GM12878 (cell line): ENCODE measurements at regions not wholly inside any gene's neighbourhood (a gene's known extent, or its start where the extent isn't known, plus 50 kb on each side); places are given as distances from the start of the nearest gene placed in this dataset.

Experiments
- ATAC-seq: fragments of 200-7000 bp; cut with Tn5 transposase; 3 replicates; pipeline ENCODE4 v1.9.1; 2020; ENCODE audit warnings: mild to moderate bottlenecking, moderate library complexity
- BruUV-seq: library from RNA; stranded (reverse); fragments of 400-500 nt; replicated peaks from 2 replicates; lab custom pipeline; 2021; lab: Mats Ljungman, UMichigan
- CTCF ChIA-PET: fragments of 300-600 bp; sonication (Branson Sonifier 250); formaldehyde crosslinking; extraction: SDS; loops from one replicate; lab custom pipeline; 2021; ENCODE audit warnings: inconsistent platforms; lab: Yijun Ruan, JAX
- POLR2A ChIA-PET: fragments of 350-600 bp; formaldehyde crosslinking; extraction: SDS; loops from one replicate; lab custom pipeline; 2021; ENCODE audit warnings: inconsistent platforms; lab: Charles Lee
- RAD21 ChIA-PET: fragments of 300-600 bp; sonication (Branson Sonifier 250); formaldehyde crosslinking; loops from one replicate; lab custom pipeline; 2023; ENCODE audit warnings: antibody characterized with exemption; ENCODE audit not compliant: unreplicated experiment; lab: Charles Lee
- SMC1A ChIA-PET: fragments of 300-600 bp; sonication (Branson Sonifier 250); formaldehyde crosslinking; loops from one replicate; lab custom pipeline; 2023; ENCODE audit not compliant: unreplicated experiment, uncharacterized antibody; lab: Charles Lee
- DNase-seq: peaks from one replicate; pipeline ENCODE4 v3.0.0-alpha.2; 2011; ENCODE audit warnings: low read depth, low spot score
- FAIRE-seq: peaks from 3 replicates; lab custom pipeline; 2011; peaks lifted over from hg19 to GRCh38; lab: Jason Lieb, UNC
- H2AFZ ChIP-seq: 2 replicates; pipeline ENCODE4 v1.6.0; 2011; ENCODE audit warnings: low read depth, low read length, control low read depth; ENCODE audit not compliant: control insufficient read depth
- H3K27ac ChIP-seq: 2 replicates; pipeline ENCODE4 v1.5.1; 2011; ENCODE audit warnings: control low read depth; ENCODE audit not compliant: control insufficient read depth, insufficient read depth
- H3K27me3 ChIP-seq, 2 experiments: replicated peaks in 1 of 2; 2 replicates each; pipeline versions ENCODE4 v1.6.0 to v1.6.1; 2011; ENCODE audit warnings: low read length in 1 of 2; ENCODE audit not compliant: control insufficient read depth in 2 of 2, insufficient read depth in 2 of 2
- H3K36me3 ChIP-seq, 2 experiments: 2 replicates each; pipeline ENCODE4 v1.5.1; 2011; ENCODE audit warnings: low read length in 1 of 2; ENCODE audit not compliant: control insufficient read depth in 2 of 2, insufficient read depth in 2 of 2
- H3K4me1 ChIP-seq: 2 replicates; pipeline ENCODE4 v1.6.1; 2011; ENCODE audit warnings: mild to moderate bottlenecking, low read length, moderate library complexity, mixed read lengths; ENCODE audit not compliant: control insufficient read depth, insufficient read depth
- H3K4me2 ChIP-seq: 2 replicates; pipeline ENCODE4 v1.6.0; 2011; ENCODE audit warnings: control low read depth; ENCODE audit not compliant: control insufficient read depth, insufficient read depth
- H3K4me3 ChIP-seq: fragments of 200-600 bp; sonication (generic); 2 replicates; pipeline ENCODE4 v1.5.1; 2016
- H3K79me2 ChIP-seq: 2 replicates; pipeline ENCODE4 v1.6.0; 2011; ENCODE audit warnings: low read length; ENCODE audit not compliant: control insufficient read depth, insufficient read depth
- H3K9ac ChIP-seq: 2 replicates; pipeline ENCODE4 v1.8.0; 2011; ENCODE audit warnings: low read length, control low read depth, mixed read lengths; ENCODE audit not compliant: control insufficient read depth, insufficient read depth
- H3K9me3 ChIP-seq: replicated peaks from 3 replicates; pipeline ENCODE4 v1.5.1; 2011; ENCODE audit warnings: mild to moderate bottlenecking, low read length; ENCODE audit not compliant: control insufficient read depth, insufficient read depth
- H4K20me1 ChIP-seq: 2 replicates; pipeline ENCODE4 v1.6.0; 2011; ENCODE audit not compliant: control insufficient read depth, insufficient read depth
- CHD1 ChIP-seq: IDR thresholded peaks from 2 replicates; pipeline ENCODE4 v1.6.1; 2012; ENCODE audit warnings: low read depth, low read length, improper control_type of control experiment
- CREM ChIP-seq: IDR thresholded peaks from 2 replicates; pipeline ENCODE4 v1.6.1; 2014; ENCODE audit warnings: antibody characterized with exemption, low read depth
- FOS ChIP-seq: IDR thresholded peaks from 3 replicates; pipeline ENCODE4 v1.6.1; 2011; ENCODE audit warnings: borderline replicate concordance; ENCODE audit not compliant: insufficient read length; ENCODE audit errors: extremely low read depth
- MTA3 ChIP-seq: IDR thresholded peaks from 2 replicates; pipeline ENCODE4 v1.6.1; 2012; ENCODE audit warnings: low read length, inconsistent platforms, borderline replicate concordance
- NBN ChIP-seq: fragments of 450-650 bp; IDR thresholded peaks from 2 replicates; pipeline ENCODE4 v1.6.1; 2016
- NFIC ChIP-seq: IDR thresholded peaks from 2 replicates; pipeline ENCODE4 v1.6.1; 2012; ENCODE audit warnings: low read depth, mild to moderate bottlenecking, inconsistent platforms, low read length, moderate library complexity
- NR2C2 ChIP-seq: IDR thresholded peaks from 2 replicates; pipeline ENCODE4 v1.6.1; 2011; ENCODE audit warnings: borderline replicate concordance, low read depth; ENCODE audit not compliant: control insufficient read depth, insufficient read length
- SMAD5 ChIP-seq: IDR thresholded peaks from 2 replicates; pipeline ENCODE4 v1.6.1; 2016; ENCODE audit warnings: antibody characterized with exemption, low read depth
- TAF1 ChIP-seq: IDR thresholded peaks from 2 replicates; pipeline ENCODE4 v1.6.1; 2011; ENCODE audit warnings: mild to moderate bottlenecking, low read depth, low read length, borderline replicate concordance
- TCF12 ChIP-seq: IDR thresholded peaks from 2 replicates; pipeline ENCODE4 v1.6.1; 2011; ENCODE audit warnings: low read depth, mild to moderate bottlenecking, low read length
- WGBS: methylation state at CpG from one replicate; pipeline ENCODE4 v1.1.6; 2016; ENCODE audit warnings: low lambda C conversion rate; ENCODE audit not compliant: insufficient replicate concordance, insufficient coverage; ENCODE audit errors: missing lambda C conversion rate; 5-methylcytosine and 5-hydroxymethylcytosine counted together
- in situ Hi-C: fragments of 300-500 bp; cut with MboI; formaldehyde crosslinking; loops from 9 replicates; pipeline ENCODE4 v1.14.3; 2018; ENCODE audit warnings: mixed read lengths
- intact Hi-C: fragments of 100-400 bp; cut with micrococcal nuclease; formaldehyde crosslinking; loops from one replicate; pipeline ENCODE4 v1.14.2; 2022; ENCODE audit not compliant: unreplicated experiment
- TF ChIP-seq, protein P1 (sequence below): fragments of 450-650 bp; conservative IDR thresholded peaks from 2 replicates; pipeline ENCODE4 v1.6.1; 2017; ENCODE audit warnings: mild to moderate bottlenecking, moderate library complexity

DNA sequence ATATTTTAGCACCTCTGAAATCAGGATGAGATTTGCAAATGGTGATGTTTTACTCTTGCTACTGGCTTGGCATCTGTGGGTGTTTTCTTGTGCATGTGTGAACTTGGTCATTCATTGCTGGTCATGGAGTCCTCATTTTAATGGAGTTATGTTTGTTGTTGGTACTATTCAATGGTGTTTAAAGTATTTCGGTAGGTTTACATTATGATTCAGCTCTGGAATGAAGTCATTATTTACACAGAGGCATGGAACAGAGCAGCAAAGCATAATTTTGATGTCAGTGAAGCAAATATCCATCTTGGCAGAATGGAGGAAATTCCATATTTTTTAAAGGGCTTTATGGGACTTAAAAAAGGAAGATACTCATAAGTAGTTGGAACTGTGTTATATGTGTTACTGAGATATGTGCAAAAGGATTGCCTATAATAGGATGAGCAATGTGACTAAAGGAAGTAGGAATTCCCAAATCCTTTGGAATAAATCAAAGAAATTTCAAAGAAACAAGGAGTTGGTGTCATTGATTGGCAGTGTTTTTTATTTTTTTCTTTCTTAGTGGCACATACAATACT is 147.4 kb downstream of the ACTBL2 start (continued):
- no peak for TF ChIP-seq TAF1
- no peak for TF ChIP-seq SMAD5
- no peak for TF ChIP-seq MTA3
- no peak for TF ChIP-seq NBN

DNA sequence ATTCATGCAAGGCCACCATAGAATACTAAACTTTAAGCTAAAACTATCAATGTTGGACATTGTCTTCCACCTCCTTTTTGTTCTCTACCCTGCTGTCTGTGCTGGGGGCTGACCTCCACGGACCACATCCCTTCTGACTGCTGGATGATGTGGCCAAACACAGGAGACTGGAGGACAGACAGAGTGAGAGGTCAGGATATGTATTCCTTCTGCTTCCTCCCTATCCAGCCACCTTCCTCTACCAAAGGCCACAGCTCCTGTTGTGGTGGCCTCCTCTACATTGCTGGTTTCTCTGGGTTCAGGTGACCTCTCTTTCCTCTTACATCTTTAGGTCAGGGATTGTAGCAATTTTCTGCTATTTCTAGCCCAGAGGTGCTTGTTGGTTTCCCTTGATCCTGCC is 148.1 kb downstream of the ACTBL2 start:
- Histone ChIP-seq H3K36me3 (no peaks in the 10 kb centered on the region), H3K27me3 (no peaks in the 10 kb centered on the region), H2AFZ (no peak overlapping the region), H3K4me1 (no peaks in the 10 kb centered on the region), H3K27ac (no peak overlapping the region), H3K4me3 (no peak overlapping the region), H3K9me3 (no peaks in the 10 kb centered on the region), H4K20me1 (no peaks in the 10 kb centered on the region), H3K4me2 (no peak overlapping the region), H3K9ac (no peak overlapping the region), H3K79me2 (no peaks in the 10 kb centered on the region)
- intact Hi-C loops, result no loop called here
- ChIA-PET SMC1A (interaction anchor here (1.0 kb wide), 1 partner anchor 13 kb away, joined by 3 read pairs; no protein-coding TSS in a partner anchor), CTCF (interaction anchor here (0.6 to 1.2 kb wide), 5 partner anchors 9 to 572 kb away, joined by 3 to 4 read pairs (median 3); partner anchors contain the start of gene SETD9), RAD21 (no interaction called here), POLR2A (no interaction called here)
- FAIRE-seq, result no peak
- in situ Hi-C loops, result no loop called here
- no peak for ATAC-seq
- no peak for DNase-seq
- WGBS, result 0% methylated on average over 1 of the region's 1 CpG
- BruUV-seq, result no TSS peak
- TF ChIP-seq FOS (no peak), CHD1 (no peak), NR2C2 (no peak), TCF12 (no peak), CREM (no peak), NFIC (no peak)
- TF ChIP-seq, protein P1, sequence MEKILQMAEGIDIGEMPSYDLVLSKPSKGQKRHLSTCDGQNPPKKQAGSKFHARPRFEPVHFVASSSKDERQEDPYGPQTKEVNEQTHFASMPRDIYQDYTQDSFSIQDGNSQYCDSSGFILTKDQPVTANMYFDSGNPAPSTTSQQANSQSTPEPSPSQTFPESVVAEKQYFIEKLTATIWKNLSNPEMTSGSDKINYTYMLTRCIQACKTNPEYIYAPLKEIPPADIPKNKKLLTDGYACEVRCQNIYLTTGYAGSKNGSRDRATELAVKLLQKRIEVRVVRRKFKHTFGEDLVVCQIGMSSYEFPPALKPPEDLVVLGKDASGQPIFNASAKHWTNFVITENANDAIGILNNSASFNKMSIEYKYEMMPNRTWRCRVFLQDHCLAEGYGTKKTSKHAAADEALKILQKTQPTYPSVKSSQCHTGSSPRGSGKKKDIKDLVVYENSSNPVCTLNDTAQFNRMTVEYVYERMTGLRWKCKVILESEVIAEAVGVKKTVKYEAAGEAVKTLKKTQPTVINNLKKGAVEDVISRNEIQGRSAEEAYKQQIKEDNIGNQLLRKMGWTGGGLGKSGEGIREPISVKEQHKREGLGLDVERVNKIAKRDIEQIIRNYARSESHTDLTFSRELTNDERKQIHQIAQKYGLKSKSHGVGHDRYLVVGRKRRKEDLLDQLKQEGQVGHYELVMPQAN, result no peak
